H9 (cell line): ENCODE measurements at regions not wholly inside any gene's neighbourhood (a gene's known extent, or its start where the extent isn't known, plus 50 kb on each side); places are given as distances from the start of the nearest gene placed in this dataset.
A peak's percentile ranks its signal among the peaks of the same experiment; 100 is the strongest.
"Not testable (repeated sequence)": the region's sequence is repeated elsewhere in the genome, so short reads cannot be mapped to it uniquely, and the experiment has no call there.

ENCODE experiments used
- DNase-seq: peaks from one replicate; pipeline ENCODE4 v3.0.0-alpha.2; 2017
- H2AFZ ChIP-seq: one replicate; pipeline ENCODE4 v1.6.1; 2013; ENCODE audit warnings: mild to moderate bottlenecking, low read length, control low read depth, moderate library complexity
- H2AK5ac ChIP-seq: 2 replicates; pipeline ENCODE4 v1.6.1; 2013; ENCODE audit warnings: low read length, control low read depth, mixed read lengths; ENCODE audit not compliant: insufficient read length
- H2BK120ac ChIP-seq: one replicate; pipeline ENCODE4 v1.6.1; 2013; ENCODE audit warnings: low read depth, mild to moderate bottlenecking, low read length, control low read depth, inconsistent platforms; ENCODE audit not compliant: poor library complexity, severe bottlenecking
- H2BK12ac ChIP-seq: 2 replicates; pipeline ENCODE4 v1.6.1; 2013; ENCODE audit warnings: low read length, control low read depth, mixed read lengths, low read depth; ENCODE audit not compliant: insufficient read length
- H2BK15ac ChIP-seq: 2 replicates; pipeline ENCODE4 v1.6.1; 2013; ENCODE audit warnings: low read depth, low read length, control low read depth
- H2BK20ac ChIP-seq: one replicate; pipeline ENCODE4 v1.6.1; 2013; ENCODE audit warnings: low read depth, mild to moderate bottlenecking, low read length, control low read depth, inconsistent platforms; ENCODE audit not compliant: poor library complexity, severe bottlenecking
- H2BK5ac ChIP-seq: 2 replicates; pipeline ENCODE4 v1.6.1; 2013; ENCODE audit warnings: low read length, control low read depth, mixed read lengths; ENCODE audit not compliant: insufficient read length
- H3K14ac ChIP-seq: 2 replicates; pipeline ENCODE4 v1.6.1; 2013; ENCODE audit warnings: low read length, control low read depth; ENCODE audit not compliant: insufficient read depth
- H3K18ac ChIP-seq: 2 replicates; pipeline ENCODE4 v1.6.1; 2013; ENCODE audit warnings: low read depth, mild to moderate bottlenecking, mixed read lengths, low read length, control low read depth; ENCODE audit not compliant: insufficient read length
- H3K23ac ChIP-seq: 2 replicates; pipeline ENCODE4 v1.6.1; 2013; ENCODE audit warnings: low read length, control low read depth, mixed read lengths, low read depth; ENCODE audit not compliant: insufficient read length
- H3K23me2 ChIP-seq: 2 replicates; pipeline ENCODE4 v1.6.1; 2013; ENCODE audit warnings: low read depth, mild to moderate bottlenecking, mixed read lengths, low read length, control low read depth; ENCODE audit not compliant: insufficient read length, poor library complexity, severe bottlenecking
- H3K27ac ChIP-seq: 2 replicates; pipeline ENCODE4 v1.5.1; 2013; ENCODE audit warnings: low read length, control low read depth, mixed read lengths, low read depth; ENCODE audit not compliant: insufficient read length
- H3K27me3 ChIP-seq: 2 replicates; pipeline ENCODE4 v1.6.1; 2013; ENCODE audit warnings: low read length, control low read depth, inconsistent platforms; ENCODE audit not compliant: insufficient read depth
- H3K4ac ChIP-seq: 2 replicates; pipeline ENCODE4 v1.6.1; 2013; ENCODE audit warnings: low read depth, mild to moderate bottlenecking, control low read depth, inconsistent platforms, low read length, moderate library complexity
- H3K4me1 ChIP-seq: 2 replicates; pipeline ENCODE4 v1.6.1; 2013; ENCODE audit warnings: low read length, control low read depth, inconsistent platforms; ENCODE audit not compliant: insufficient read depth
- H3K4me2 ChIP-seq: 2 replicates; pipeline ENCODE4 v1.6.1; 2013; ENCODE audit warnings: low read length, control low read depth, mixed read lengths; ENCODE audit not compliant: insufficient read length, insufficient read depth
- H3K56ac ChIP-seq: 2 replicates; pipeline ENCODE4 v1.6.1; 2013; ENCODE audit warnings: low read depth, mild to moderate bottlenecking, mixed read lengths, low read length, control low read depth; ENCODE audit not compliant: insufficient read length
- H3K79me1 ChIP-seq: 2 replicates; pipeline ENCODE4 v1.6.1; 2013; ENCODE audit warnings: low read depth, mild to moderate bottlenecking, moderate library complexity, low read length, control low read depth, inconsistent platforms; ENCODE audit not compliant: insufficient read depth, poor library complexity, severe bottlenecking
- H3K79me2 ChIP-seq: 2 replicates; pipeline ENCODE4 v1.6.1; 2013; ENCODE audit warnings: low read length, control low read depth, inconsistent platforms; ENCODE audit not compliant: insufficient read depth
- H3K9ac ChIP-seq: 2 replicates; pipeline ENCODE4 v1.6.1; 2013; ENCODE audit warnings: low read length, control low read depth, mixed read lengths; ENCODE audit not compliant: insufficient read length; ENCODE audit errors: extremely low read depth
- H3K9me3 ChIP-seq: one replicate; pipeline ENCODE4 v1.6.1; 2013; ENCODE audit warnings: low read depth, low read length, inconsistent platforms; ENCODE audit not compliant: control insufficient read depth
- H3T11ph ChIP-seq: one replicate; pipeline ENCODE4 v1.6.1; 2013; ENCODE audit warnings: mild to moderate bottlenecking, low read length, control low read depth, inconsistent platforms
- H4K20me1 ChIP-seq: one replicate; pipeline ENCODE4 v1.6.1; 2013; ENCODE audit not compliant: control insufficient read depth, insufficient read length, insufficient read depth
- H4K5ac ChIP-seq: 2 replicates; pipeline ENCODE4 v1.6.1; 2013; ENCODE audit warnings: low read depth, mild to moderate bottlenecking, mixed read lengths, low read length, control low read depth; ENCODE audit not compliant: insufficient read length
- H4K8ac ChIP-seq: replicated peaks from 2 replicates; pipeline ENCODE4 v1.6.1; 2013; ENCODE audit warnings: low read length, control low read depth, mixed read lengths, low read depth; ENCODE audit not compliant: insufficient read length
- H4K91ac ChIP-seq: 2 replicates; pipeline ENCODE4 v1.6.1; 2013; ENCODE audit warnings: low read depth, mild to moderate bottlenecking, moderate library complexity, mixed read lengths, low read length, control low read depth; ENCODE audit not compliant: insufficient read length
- H3K27ac Mint-ChIP-seq, 3 experiments: 2 replicates in 2 of 3; 3 replicates in 1 of 3; pipeline ENCODE4 v1.8.0; 2020 to 2021; ENCODE audit warnings: mixed read lengths in 3 of 3, mild to moderate bottlenecking in 1 of 3, moderate library complexity in 1 of 3
- H3K27me3 Mint-ChIP-seq: 2 replicates; pipeline ENCODE4 v1.8.0; 2021; ENCODE audit warnings: low read depth, mild to moderate bottlenecking, moderate library complexity, mixed read lengths
- H3K36me3 Mint-ChIP-seq, 3 experiments: 2 replicates in 2 of 3; 3 replicates in 1 of 3; pipeline ENCODE4 v1.8.0; 2020 to 2021; ENCODE audit warnings: low read depth in 3 of 3, mixed read lengths in 3 of 3; ENCODE audit not compliant: insufficient read depth in 1 of 3
- H3K4me1 Mint-ChIP-seq, 2 experiments: 2 replicates each; pipeline ENCODE4 v1.8.0; 2020; ENCODE audit warnings: mixed read lengths in 2 of 2
- H3K4me3 Mint-ChIP-seq, 2 experiments: 2 replicates in 1 of 2; 3 replicates in 1 of 2; pipeline ENCODE4 v1.8.0; 2020 to 2021; ENCODE audit warnings: mild to moderate bottlenecking in 2 of 2, mixed read lengths in 2 of 2, moderate library complexity in 1 of 2
- H3K9me3 Mint-ChIP-seq, 2 experiments: 2 replicates in 1 of 2; 3 replicates in 1 of 2; pipeline ENCODE4 v1.8.0; 2020; ENCODE audit warnings: mild to moderate bottlenecking in 2 of 2, mixed read lengths in 2 of 2, moderate library complexity in 1 of 2
- CTCF ChIP-seq: fragments of 200-600 bp; sonication (generic); conservative IDR thresholded peaks from 3 replicates; pipeline ENCODE4 v1.8.0; 2021; ENCODE audit warnings: antibody characterized with exemption, mild to moderate bottlenecking
- WGBS: extraction: QIAGEN DNeasy Blood & Tissue Kit; methylation state at CpG from one replicate; pipeline ENCODE4 v1.1.7; 2013; ENCODE audit warnings: missing lambda C conversion rate, low lambda C conversion rate, mixed read lengths; ENCODE audit not compliant: insufficient read length; ENCODE audit errors: extremely low coverage; 5-methylcytosine and 5-hydroxymethylcytosine counted together

DNA sequence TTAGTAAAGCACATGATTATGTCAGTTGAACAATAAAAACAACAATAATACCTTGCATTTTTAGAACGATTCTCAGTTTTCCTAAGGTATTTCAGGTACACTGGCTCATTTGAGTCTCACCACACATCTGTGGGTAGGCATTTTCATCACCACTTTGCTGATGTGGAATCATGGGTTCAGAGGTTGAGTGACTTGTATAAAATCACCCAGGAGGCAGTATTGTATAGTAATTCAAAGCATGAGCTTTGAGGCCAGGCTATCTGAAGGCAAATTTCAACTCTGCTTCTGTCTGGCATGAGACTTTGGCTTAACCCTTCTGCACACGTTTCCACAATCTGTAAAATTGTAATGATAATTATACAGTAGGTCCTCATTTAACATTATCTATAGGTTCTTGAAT, 183.9 kb upstream of the CMC1 start:
- no peak overlapping the region for H2BK120ac ChIP-seq
- Mint-ChIP-seq H3K27ac (no peak overlapping the region), H3K27me3 (no peaks in the 10 kb centered on the region; the same call in 1 of the 2 replicates), H3K4me3 (no peak overlapping the region), H3K9me3 (peaks cover 7 to 15% of the 10 kb centered on the region in 2 experiments; a peak in 2 of 5 replicates), H3K4me1 (peaks cover 28 to 34% of the 10 kb centered on the region in 2 experiments), H3K36me3 (peaks cover 7 to 20% (median 12%) of the 10 kb centered on the region in 3 experiments)
- H3K79me1 ChIP-seq: no peaks in the 10 kb centered on the region
- H2BK12ac ChIP-seq: no peak overlapping the region
- no peak overlapping the region for H2BK20ac ChIP-seq
- H4K91ac ChIP-seq: no peak overlapping the region
- no peaks in the 10 kb centered on the region for H3K79me2 ChIP-seq
- H3K56ac ChIP-seq: no peak overlapping the region
- no peaks in the 10 kb centered on the region for H4K20me1 ChIP-seq
- no peak overlapping the region for H4K8ac ChIP-seq
- TF ChIP-seq CTCF: no peak
- H4K5ac ChIP-seq: no peak overlapping the region
- no peaks in the 10 kb centered on the region for H3K27me3 ChIP-seq
- H3K9me3 ChIP-seq: no peaks in the 10 kb centered on the region
- H3K4me1 ChIP-seq: peaks cover 2% of the 10 kb centered on the region; the same call in 1 of the 2 replicates
- H3K4me2 ChIP-seq: no peak overlapping the region
- WGBS: no CpG with 5 or more reads among the region's 2 CpGs
- no peak overlapping the region for H3K18ac ChIP-seq
- H3K23ac ChIP-seq: no peak overlapping the region
- DNase-seq: no peak
- H3T11ph ChIP-seq: no peak overlapping the region
- no peak overlapping the region for H2AFZ ChIP-seq
- H3K4ac ChIP-seq: no peak overlapping the region
- no peak overlapping the region for H3K14ac ChIP-seq
- no peak overlapping the region for H2BK5ac ChIP-seq
- no peak overlapping the region for H3K27ac ChIP-seq
- H3K9ac ChIP-seq: no peak overlapping the region
- H3K23me2 ChIP-seq: no peaks in the 10 kb centered on the region
- no peak overlapping the region for H2AK5ac ChIP-seq
- no peak overlapping the region for H2BK15ac ChIP-seq

- H2AK5ac ChIP-seq, H3K79me2 ChIP-seq, H2BK120ac ChIP-seq, H3K27ac ChIP-seq, H3K4ac ChIP-seq, H2BK20ac ChIP-seq, H2AFZ ChIP-seq, H2BK5ac ChIP-seq, H3K27me3 ChIP-seq, H4K5ac ChIP-seq, H3K79me1 ChIP-seq, H4K8ac ChIP-seq, H2BK12ac ChIP-seq, H3K27me3 Mint-ChIP-seq, H4K91ac ChIP-seq, H3K23me2 ChIP-seq, H3K4me1 ChIP-seq, H2BK15ac ChIP-seq, DNase-seq, H3K56ac ChIP-seq, H3K23ac ChIP-seq, H4K20me1 ChIP-seq, H3T11ph ChIP-seq, H3K9me3 ChIP-seq: not testable (repeated sequence)
- Mint-ChIP-seq H3K4me3 (peak overlapping the region; percentile 70 to 85), H3K9me3 (peaks cover 7 to 15% of the 10 kb centered on the region in 2 experiments; a peak in 2 of 5 replicates), H3K4me1 (peaks cover 28 to 31% of the 10 kb centered on the region in 2 experiments), H3K27ac (peak overlapping the region; percentile 86 to 99 (median 92)), H3K36me3 (peaks cover 7 to 20% (median 12%) of the 10 kb centered on the region in 3 experiments)
- Histone ChIP-seq H3K9ac (peak overlapping the region; percentile 59), H3K4me2 (peak overlapping the region; percentile 33), H3K14ac (peak overlapping the region; percentile 63; the same call in 1 of the 2 replicates), H3K18ac (peak overlapping the region; percentile 88)
- no CpG with 5 or more reads among the region's 25 CpGs for WGBS
Measured at GRCh38 chr3:28059199-28059598, 182.2 kb upstream of the CMC1 start.
